SK-MEL-5 (cell line): ENCODE measurements at regions not wholly inside any gene's neighbourhood (a gene's known extent, or its start where the extent isn't known, plus 50 kb on each side); places are given as distances from the start of the nearest gene placed in this dataset.
"Not testable (repeated sequence)": the region's sequence is repeated elsewhere in the genome, so short reads cannot be mapped to it uniquely, and the experiment has no call there.

Experiments used
- DNase-seq: peaks from one replicate; pipeline ENCODE4 v3.0.0-alpha.2; 2016; ENCODE audit warnings: low read depth, low spot score
- in situ Hi-C: cut with HindIII; loops from 2 replicates; pipeline ENCODE4 v1.10.0; 2016; ENCODE audit warnings: low sequenced_read_pairs, high pct_unique_total_duplicates, low pct_unique_long_range_greater_than_20kb

GRCh38 chr3:193037828-193038227 lies 120.2 kb upstream of the MB21D2 start:
- DNase-seq, in situ Hi-C loops: not testable (repeated sequence)

DNA sequence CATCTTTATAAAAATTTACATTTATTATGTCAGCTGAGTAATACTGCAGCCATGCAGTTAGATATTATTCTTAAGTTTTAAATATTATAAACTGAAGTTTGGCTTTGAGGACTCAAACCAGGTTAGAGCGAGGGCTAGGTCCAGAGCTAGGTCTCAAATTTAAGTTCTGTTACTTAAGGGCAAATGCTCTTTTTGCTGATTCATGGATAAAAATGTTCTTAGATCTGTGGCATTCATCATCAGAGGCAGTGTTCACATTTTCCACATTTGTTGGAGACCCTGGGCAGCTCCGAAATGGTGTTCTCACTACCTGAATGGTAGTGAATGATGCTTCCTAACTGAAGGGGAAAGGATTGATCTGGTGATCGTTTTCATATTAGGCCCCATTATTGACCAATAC lies 121.4 kb upstream of the MB21D2 start:
- DNase-seq, result no peak
- in situ Hi-C loops, result no loop called here

DNA sequence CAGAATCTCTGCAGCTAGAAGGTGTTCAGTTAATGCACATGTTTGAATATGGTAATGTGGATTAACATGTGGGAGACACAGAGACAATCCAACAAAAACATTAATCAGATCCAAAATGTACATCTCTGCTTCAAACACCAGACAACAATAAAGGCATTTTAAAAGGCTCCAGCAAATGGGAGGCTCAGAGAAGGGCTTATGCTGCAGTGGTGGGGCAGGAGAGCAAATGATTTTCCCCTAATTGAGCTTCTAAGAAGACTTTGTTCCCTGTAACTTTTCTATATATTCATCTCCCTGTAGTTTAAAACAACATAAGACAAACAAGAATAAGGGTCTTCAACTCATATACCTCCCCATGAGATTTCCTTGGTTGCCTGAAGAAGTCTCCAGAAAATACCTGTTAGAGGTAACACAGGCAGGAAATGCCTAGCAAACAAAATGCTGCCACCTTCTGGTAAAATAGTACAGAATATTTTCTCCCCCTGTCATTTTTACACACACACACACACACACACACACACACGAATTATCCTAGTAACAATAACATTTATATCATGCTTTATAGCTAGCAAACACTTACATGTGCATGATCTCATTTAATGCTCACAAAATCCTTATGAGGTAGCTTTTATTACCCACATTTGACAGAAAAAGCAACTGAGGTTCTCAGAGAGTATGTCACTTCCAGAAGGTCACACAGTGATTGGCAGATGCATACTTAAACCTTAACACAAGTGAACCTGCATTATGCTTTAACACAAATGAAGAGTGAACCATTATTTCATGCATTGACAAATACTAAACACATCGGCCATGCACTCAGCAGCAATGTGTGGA lies 123.4 kb upstream of the MB21D2 start:
- peak; percentile 65 for DNase-seq
- in situ Hi-C loops, result no loop called here

- in situ Hi-C loops, result no loop called here
- no peak for DNase-seq
Observed at GRCh38 chr3:193046371-193046770, 128.7 kb upstream of the MB21D2 start.

- in situ Hi-C loops, DNase-seq: not testable (repeated sequence)
Observed at GRCh38 chr3:193047461-193047860, 129.8 kb upstream of the MB21D2 start.

DNA sequence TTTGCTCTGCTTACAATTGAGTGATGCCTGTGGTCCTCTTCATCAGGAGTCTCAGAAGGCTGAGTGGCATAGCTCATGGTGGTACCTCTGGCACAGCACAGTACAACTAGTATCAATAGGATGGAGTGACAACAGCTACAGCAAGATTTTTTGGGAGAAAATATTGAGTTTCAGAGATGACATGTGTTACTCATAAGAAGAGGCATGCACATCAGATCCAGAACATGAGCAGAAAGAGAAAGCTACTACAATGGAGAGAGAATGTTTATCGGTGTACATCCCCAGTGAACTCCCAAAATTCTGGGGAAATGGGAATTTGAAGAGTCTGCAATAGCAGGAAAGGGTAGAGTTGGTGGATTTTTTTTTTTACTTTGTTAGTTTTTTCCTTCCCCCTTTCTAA lies 130.5 kb upstream of the MB21D2 start:
- no peak for DNase-seq
- in situ Hi-C loops, result no loop called here

DNA sequence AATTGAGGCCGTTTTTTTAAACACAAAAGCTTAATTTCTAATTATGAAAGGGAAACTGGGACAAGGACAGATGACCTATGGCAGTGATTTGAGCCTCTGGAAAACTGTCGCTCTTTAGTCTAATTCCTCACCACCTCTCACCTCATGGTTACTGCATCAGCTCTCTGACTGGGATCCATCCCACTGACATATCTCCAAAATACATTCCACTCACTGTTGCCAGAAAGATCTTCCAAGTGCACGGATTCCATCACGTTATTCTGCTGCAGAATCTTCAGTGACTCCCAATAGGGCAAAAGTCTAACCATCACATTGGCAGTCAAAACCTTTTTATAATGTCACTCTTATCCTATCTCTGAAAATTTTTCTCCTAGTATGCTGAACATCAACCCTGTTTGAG lies 132.3 kb upstream of the MB21D2 start:
- in situ Hi-C loops, result no loop called here
- DNase-seq, result no peak

- in situ Hi-C loops, result no loop called here
- DNase-seq, result no peak
Observed at GRCh38 chr3:193051314-193051713, 133.7 kb upstream of the MB21D2 start.

DNA sequence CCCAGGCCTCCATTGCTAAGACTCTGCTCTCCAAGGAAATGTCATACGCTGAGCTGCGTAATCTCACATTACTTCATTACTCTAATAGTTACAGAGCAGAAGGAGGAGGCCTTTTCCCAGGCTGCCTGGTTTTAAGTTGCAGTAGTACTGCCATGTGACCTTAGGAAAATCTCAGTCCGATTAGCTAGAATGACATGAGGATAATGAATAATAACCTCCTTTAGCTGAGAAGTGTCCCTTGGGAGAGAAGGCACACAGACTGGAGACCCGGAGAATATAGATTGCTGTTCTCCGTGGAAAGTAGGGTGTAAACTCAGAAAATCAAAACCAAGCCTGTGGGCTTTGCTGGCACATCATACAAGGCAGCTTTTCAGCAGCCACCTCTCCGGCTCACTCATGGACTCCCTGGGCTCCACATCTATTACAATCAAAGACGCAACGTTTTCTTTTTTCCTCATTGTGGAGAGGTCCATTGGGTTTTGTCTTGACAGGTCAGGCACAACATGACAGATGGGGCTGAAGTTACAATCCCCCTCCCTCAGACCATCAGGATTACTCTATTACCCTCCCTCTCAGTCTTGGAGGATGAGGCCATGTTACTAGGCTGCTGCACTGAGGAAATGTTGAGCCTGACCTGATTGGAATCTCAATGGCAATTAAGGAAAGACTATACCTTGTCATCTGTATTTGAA lies 134.8 kb upstream of the MB21D2 start:
- DNase-seq, result peak; percentile 83
- in situ Hi-C loops, result no loop called here

DNA sequence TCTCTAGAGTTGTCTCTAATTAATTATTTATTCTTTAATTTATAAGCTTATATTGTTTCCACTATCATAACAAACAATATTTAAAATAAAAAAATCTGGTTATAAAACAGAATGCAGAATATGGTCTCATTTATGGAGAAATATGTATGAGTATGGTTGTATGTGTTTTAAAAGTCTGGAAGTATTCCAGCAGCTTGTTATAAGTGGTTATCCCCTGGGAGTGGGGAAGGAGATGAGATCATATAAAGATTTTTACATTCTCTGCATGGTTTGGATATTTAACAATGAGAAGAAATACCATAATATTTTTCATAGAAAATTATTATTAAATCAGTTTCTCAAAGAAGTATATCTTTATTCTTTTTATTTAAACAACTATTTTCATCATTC lies 135.4 kb upstream of the MB21D2 start:
- no peak for DNase-seq
- in situ Hi-C loops, result no loop called here

GRCh38 chr3:193055352-193055751 lies 137.7 kb upstream of the MB21D2 start:
- in situ Hi-C loops, result no loop called here
- DNase-seq, result no peak

- in situ Hi-C loops, result no loop called here
- no peak for DNase-seq
Observed at GRCh38 chr3:193057616-193058015, 140.0 kb upstream of the MB21D2 start.

DNA sequence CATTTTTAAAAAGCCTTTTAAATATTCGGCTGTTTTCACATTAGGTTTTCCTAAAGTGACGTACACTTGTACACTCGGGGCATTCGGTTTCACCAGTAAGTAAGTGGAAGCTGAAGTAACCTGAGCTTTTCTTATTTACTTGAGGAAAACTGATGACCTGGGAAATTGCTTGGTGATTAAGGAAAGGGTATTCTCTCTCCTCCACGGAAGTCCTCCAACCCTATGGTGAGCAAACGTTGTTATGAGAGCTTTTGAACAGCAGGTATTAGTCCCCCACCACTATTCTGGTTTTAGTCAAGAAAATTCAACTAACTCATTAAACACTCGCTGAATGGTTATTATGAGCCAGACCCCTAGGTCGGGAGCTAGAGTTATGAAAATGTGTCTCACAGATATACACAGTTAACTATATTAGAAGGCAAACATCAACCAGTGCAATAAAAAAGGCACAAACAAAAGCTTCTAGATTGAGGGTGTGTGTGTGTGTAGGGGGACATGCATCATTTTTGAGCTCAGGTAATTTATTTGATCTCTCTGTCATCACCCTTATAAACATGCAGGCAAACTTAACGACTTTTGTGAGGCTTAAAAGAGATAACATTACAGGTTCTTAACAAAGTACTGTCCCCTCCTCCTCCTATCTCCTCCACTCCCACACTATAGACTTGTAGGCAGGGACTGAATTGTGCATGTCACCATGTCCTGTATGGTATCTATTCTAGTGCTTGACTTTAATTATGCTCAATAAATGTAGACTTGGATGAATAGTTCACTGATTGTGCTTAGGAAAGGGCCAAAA lies 143.3 kb upstream of the MB21D2 start:
- no peak for DNase-seq
- in situ Hi-C loops, result no loop called here

GRCh38 chr3:193068365-193068764 lies 150.7 kb upstream of the MB21D2 start:
- in situ Hi-C loops, result no loop called here
- no peak for DNase-seq

DNA sequence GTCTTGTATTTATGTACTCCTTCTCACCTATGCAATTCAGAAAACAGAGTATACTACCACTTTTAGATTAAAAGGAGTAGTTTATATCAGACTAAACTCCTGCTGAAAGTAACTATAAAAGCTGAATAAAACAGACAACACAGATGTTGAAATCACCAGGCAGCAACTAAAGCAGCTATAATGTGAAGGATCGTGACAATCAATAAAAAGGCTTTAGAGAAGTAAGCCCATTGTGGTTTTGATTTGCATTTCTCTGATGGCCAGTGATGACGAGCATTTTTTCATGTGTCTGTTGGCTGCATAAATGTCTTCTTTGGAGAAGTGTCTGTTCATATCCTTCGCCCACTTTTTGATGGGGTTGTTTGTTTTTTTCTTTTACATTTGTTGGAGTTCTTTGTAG lies 152.1 kb upstream of the MB21D2 start:
- in situ Hi-C loops, DNase-seq: not testable (repeated sequence)

GRCh38 chr3:193078996-193079753 lies 161.5 kb upstream of the MB21D2 start:
- in situ Hi-C loops, result no loop called here
- DNase-seq, result peak; percentile 98

- no peak for DNase-seq
- in situ Hi-C loops, result no loop called here
Observed at GRCh38 chr3:193080821-193081365, 160.1 kb upstream of the PLAAT1 start.
